ENCODE measurements at regions not wholly inside any gene's neighbourhood (a gene's known extent, or its start where the extent isn't known, plus 50 kb on each side); places are given as distances from the start of the nearest gene placed in this dataset.
A peak's percentile ranks its signal among the peaks of the same experiment; 100 is the strongest.

GRCh38 chr5:116370149-116370548, 204.5 kb downstream of the SEMA6A start:
- ChIA-PET CTCF (interaction anchor here (2.1 to 2.5 kb wide), 2 partner anchors 12 to 29 kb away, joined by 5 to 13 read pairs; no protein-coding TSS in a partner anchor), POLR2A (no interaction called here)
- DNase-seq (ENCODE audit: extremely low spot score), result no peak
- no peak for TF ChIP-seq CTCF (IDR thresholded peaks at IDR 0.05; ENCODE audit: control extremely low read depth, extremely low read depth, low read depth, missing control alignments)

DNA sequence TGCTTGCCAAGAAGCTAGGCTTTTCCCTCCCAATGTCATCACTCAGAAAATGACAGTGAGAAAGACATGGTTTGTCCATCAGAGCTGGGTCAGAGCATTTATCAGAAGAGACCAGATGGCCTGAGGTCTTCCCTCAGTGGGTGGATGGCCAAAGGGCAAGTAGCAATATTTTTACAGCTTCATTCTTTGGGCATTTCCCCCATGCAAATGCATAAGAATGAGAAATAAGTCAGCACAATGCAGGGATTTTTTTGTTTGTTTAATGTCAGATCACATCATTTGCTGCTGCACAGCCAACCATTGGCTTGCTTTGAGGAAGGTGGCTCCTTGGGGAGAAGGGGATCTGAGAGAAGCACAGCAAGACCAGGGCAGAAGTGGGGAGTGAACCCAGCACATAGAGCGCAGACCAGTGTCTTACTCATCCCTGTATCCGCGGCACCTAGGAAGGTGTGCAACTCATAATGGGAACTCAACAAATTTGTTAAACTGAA, 209.6 kb downstream of the SEMA6A start:
- ChIA-PET CTCF (interaction anchor here (1.3 kb wide), 1 partner anchor 11 kb away, joined by 4 read pairs; no protein-coding TSS in a partner anchor), POLR2A (no interaction called here)
- peak; percentile 46 for DNase-seq (ENCODE audit: extremely low spot score)

GRCh38 chr5:116363780-116364179, 210.8 kb downstream of the SEMA6A start:
- CTCF ChIA-PET, result no interaction called here
- no peak for TF ChIP-seq CTCF (IDR thresholded peaks at IDR 0.05; ENCODE audit: control extremely low read depth, extremely low read depth, low read depth, missing control alignments)
- no peak for DNase-seq (ENCODE audit: extremely low spot score)
- POLR2A ChIA-PET, result no interaction called here

More for the DNA sequence above, 209.6 kb downstream of the SEMA6A start:
- no peak for TF ChIP-seq CTCF (IDR thresholded peaks at IDR 0.05; ENCODE audit: control extremely low read depth, extremely low read depth, low read depth, missing control alignments)

DNA sequence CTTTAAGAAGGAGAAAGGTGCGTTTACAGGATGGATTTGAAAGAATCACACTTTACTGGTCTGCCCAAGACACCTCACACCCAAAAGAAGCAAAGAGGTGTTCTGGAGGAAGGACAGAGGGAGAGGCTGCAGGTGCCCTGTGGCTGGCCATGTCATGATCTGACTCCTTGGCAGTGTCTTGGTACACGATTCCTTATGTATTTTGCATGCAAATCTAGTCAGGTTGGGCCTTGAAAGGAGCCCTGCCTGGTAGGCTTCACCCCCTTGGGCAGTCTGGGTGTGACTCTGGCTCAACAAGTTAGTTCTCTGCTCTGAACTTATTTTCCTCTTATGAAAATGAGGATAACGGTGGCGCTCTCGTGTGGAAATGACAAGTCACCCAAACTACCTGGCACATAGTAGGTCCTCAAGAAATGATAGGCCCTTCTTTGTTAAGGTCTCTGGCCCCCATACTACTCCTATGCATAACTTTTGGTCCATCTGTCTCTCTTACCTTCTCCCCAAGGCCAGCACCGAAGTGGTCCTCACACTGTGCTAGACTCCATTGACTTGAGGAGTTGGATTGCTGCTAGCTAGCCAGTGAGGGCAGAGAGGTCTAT, 212.5 kb downstream of the SEMA6A start:
- ChIA-PET POLR2A (no interaction called here), CTCF (no interaction called here)
- TF ChIP-seq CTCF (IDR thresholded peaks at IDR 0.05; ENCODE audit: control extremely low read depth, extremely low read depth, low read depth, missing control alignments), result no peak
- DNase-seq (ENCODE audit: extremely low spot score), result no peak

GRCh38 chr5:116361171-116361967, 213.3 kb downstream of the SEMA6A start:
- POLR2A ChIA-PET, result no interaction called here
- no peak for DNase-seq (ENCODE audit: extremely low spot score)
- TF ChIP-seq CTCF (IDR thresholded peaks at IDR 0.05; ENCODE audit: control extremely low read depth, extremely low read depth, low read depth, missing control alignments), result no peak
- CTCF ChIA-PET, result interaction anchor here (1.1 kb wide), 1 partner anchor 8 kb away, joined by 3 read pairs; no protein-coding TSS in a partner anchor

- TF ChIP-seq CTCF (IDR thresholded peaks at IDR 0.05; ENCODE audit: control extremely low read depth, extremely low read depth, low read depth, missing control alignments), result no peak
- ChIA-PET CTCF (interaction anchor here (1.1 to 4.8 kb wide), 4 partner anchors 9 to 16 kb away, joined by 3 to 28 read pairs (median 10); no protein-coding TSS in a partner anchor), POLR2A (no interaction called here)
- no peak for DNase-seq (ENCODE audit: extremely low spot score)
Observed at GRCh38 chr5:116360008-116360853, 214.4 kb downstream of the SEMA6A start.
